T-helper 1 cell treated with Interleukin-12 subunit alpha and Interleukin-12 subunit beta and Interleukin-4 antibody, amounts not matched to agents 30 μg/mL and 1 μg/mL, for 36 hours (primary cell): ENCODE measurements at regions not wholly inside any gene's neighbourhood (a gene's known extent, or its start where the extent isn't known, plus 50 kb on each side); places are given as distances from the start of the nearest gene placed in this dataset.
"Not testable (repeated sequence)": the region's sequence is repeated elsewhere in the genome, so short reads cannot be mapped to it uniquely, and the experiment has no call there.

Experiments
- H3K27ac Mint-ChIP-seq: one replicate; pipeline ENCODE4 v1.8.0; 2021; ENCODE audit warnings: mild to moderate bottlenecking, mixed read lengths
- H3K27me3 Mint-ChIP-seq: one replicate; pipeline ENCODE4 v1.8.0; 2021; ENCODE audit warnings: low read depth, mixed read lengths
- H3K36me3 Mint-ChIP-seq: one replicate; pipeline ENCODE4 v1.8.0; 2021; ENCODE audit warnings: low read depth, mixed read lengths
- H3K4me1 Mint-ChIP-seq: one replicate; pipeline ENCODE4 v1.8.0; 2021; ENCODE audit warnings: low read depth, mixed read lengths
- H3K4me3 Mint-ChIP-seq: one replicate; pipeline ENCODE4 v1.8.0; 2021; ENCODE audit warnings: mild to moderate bottlenecking, moderate library complexity, mixed read lengths
- H3K9me3 Mint-ChIP-seq: one replicate; pipeline ENCODE4 v1.8.0; 2021; ENCODE audit warnings: mixed read lengths

GRCh38 chr4:177771645-177772044, 329.4 kb upstream of the AGA start:
- H3K9me3 Mint-ChIP-seq, result no peaks in the 10 kb centered on the region
- no peak overlapping the region for H3K4me3 Mint-ChIP-seq
- H3K27ac Mint-ChIP-seq, result no peak overlapping the region
- no peaks in the 10 kb centered on the region for H3K36me3 Mint-ChIP-seq
- no peaks in the 10 kb centered on the region for H3K4me1 Mint-ChIP-seq
- no peaks in the 10 kb centered on the region for H3K27me3 Mint-ChIP-seq

DNA sequence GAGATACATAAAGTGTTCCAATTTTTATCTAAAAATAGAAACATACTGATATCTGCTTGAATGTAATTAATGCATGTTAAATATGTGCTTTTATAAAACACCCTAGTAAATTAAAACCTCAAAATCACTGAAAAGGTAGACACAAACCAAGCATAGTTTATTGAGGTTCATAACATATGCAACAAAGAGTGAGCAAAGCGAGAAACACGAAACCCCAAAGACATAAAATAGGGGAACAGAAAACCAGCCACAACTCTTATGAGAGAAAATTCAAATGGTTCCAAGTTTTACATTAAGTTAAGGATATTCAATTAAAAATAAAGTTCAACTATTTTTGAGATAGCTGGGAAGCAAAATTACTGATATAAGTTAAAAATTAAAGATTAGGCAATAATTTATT, 336.4 kb upstream of the AGA start:
- Mint-ChIP-seq H3K36me3 (no peaks in the 10 kb centered on the region), H3K4me3 (no peak overlapping the region), H3K27me3 (no peaks in the 10 kb centered on the region), H3K4me1 (no peaks in the 10 kb centered on the region), H3K9me3 (no peaks in the 10 kb centered on the region), H3K27ac (no peak overlapping the region)

DNA sequence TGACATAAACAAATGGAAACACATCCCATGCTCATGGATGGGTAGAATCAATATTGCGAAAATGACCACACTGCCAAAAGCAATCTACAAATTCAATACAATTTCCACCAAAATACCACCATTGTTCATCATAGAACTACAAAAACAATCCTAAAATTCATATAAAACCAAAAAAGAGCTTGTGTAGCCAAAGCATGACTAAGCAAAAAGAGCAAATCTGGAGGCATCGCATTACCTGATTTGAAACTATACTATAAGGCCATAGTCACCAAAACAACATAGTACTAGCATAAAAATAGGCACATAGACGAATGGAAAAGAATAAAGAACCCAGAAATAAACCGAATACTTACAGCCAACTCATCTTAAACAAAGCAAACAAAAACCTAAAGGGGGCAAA, 342.8 kb upstream of the AGA start:
- Mint-ChIP-seq H3K4me1 (no peaks in the 10 kb centered on the region), H3K36me3 (no peaks in the 10 kb centered on the region), H3K4me3 (no peak overlapping the region), H3K27me3 (no peaks in the 10 kb centered on the region), H3K27ac (no peak overlapping the region), H3K9me3 (no peaks in the 10 kb centered on the region)

- Mint-ChIP-seq H3K36me3 (no peaks in the 10 kb centered on the region), H3K27ac (no peak overlapping the region), H3K4me1 (no peaks in the 10 kb centered on the region), H3K4me3 (no peak overlapping the region), H3K27me3 (no peaks in the 10 kb centered on the region), H3K9me3 (no peaks in the 10 kb centered on the region)
These were observed 347.4 kb upstream of the AGA start for GRCh38 chr4:177789610-177790009.

- Mint-ChIP-seq H3K27ac (no peak overlapping the region), H3K36me3 (no peaks in the 10 kb centered on the region), H3K4me1 (no peaks in the 10 kb centered on the region), H3K27me3 (no peaks in the 10 kb centered on the region), H3K9me3 (no peaks in the 10 kb centered on the region), H3K4me3 (no peak overlapping the region)
These were observed 349.0 kb upstream of the AGA start for GRCh38 chr4:177791188-177791587.

- Mint-ChIP-seq H3K4me3 (no peak overlapping the region), H3K27ac (no peak overlapping the region), H3K9me3 (no peaks in the 10 kb centered on the region), H3K4me1 (no peaks in the 10 kb centered on the region), H3K36me3 (no peaks in the 10 kb centered on the region), H3K27me3 (no peaks in the 10 kb centered on the region)
These were observed 354.6 kb upstream of the AGA start for GRCh38 chr4:177796841-177797240.

DNA sequence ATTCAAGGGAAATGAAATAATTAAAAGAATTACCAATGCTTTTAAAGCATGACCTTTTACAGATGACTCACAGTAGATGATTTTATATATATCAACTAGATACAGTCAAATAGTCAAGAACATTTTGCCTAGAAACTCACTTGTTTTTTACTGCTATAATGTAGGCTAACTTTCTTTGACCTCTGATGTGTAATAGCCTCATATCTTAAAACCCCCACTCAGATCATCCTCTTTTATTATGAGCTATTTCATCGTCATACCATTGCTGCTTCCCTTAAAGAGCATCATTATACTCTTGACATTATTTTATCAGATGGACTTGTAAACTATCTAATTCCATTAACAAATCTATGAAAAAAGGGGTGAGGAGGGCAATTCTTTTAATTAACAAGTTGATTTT, 355.9 kb upstream of the AGA start:
- Mint-ChIP-seq H3K4me3 (no peak overlapping the region), H3K4me1 (no peaks in the 10 kb centered on the region), H3K36me3 (no peaks in the 10 kb centered on the region), H3K27ac (no peak overlapping the region), H3K27me3 (no peaks in the 10 kb centered on the region), H3K9me3 (no peaks in the 10 kb centered on the region)

GRCh38 chr4:177802162-177802561, 359.9 kb upstream of the AGA start:
- Mint-ChIP-seq H3K27ac (no peak overlapping the region), H3K4me1 (no peaks in the 10 kb centered on the region), H3K36me3 (no peaks in the 10 kb centered on the region), H3K9me3 (no peaks in the 10 kb centered on the region), H3K27me3 (no peaks in the 10 kb centered on the region), H3K4me3 (no peak overlapping the region)

GRCh38 chr4:177802661-177803060, 360.4 kb upstream of the AGA start:
- H3K4me3 Mint-ChIP-seq, result no peak overlapping the region
- H3K9me3 Mint-ChIP-seq, result no peaks in the 10 kb centered on the region
- H3K36me3 Mint-ChIP-seq, result no peaks in the 10 kb centered on the region
- no peaks in the 10 kb centered on the region for H3K27me3 Mint-ChIP-seq
- no peaks in the 10 kb centered on the region for H3K4me1 Mint-ChIP-seq
- H3K27ac Mint-ChIP-seq, result no peak overlapping the region

DNA sequence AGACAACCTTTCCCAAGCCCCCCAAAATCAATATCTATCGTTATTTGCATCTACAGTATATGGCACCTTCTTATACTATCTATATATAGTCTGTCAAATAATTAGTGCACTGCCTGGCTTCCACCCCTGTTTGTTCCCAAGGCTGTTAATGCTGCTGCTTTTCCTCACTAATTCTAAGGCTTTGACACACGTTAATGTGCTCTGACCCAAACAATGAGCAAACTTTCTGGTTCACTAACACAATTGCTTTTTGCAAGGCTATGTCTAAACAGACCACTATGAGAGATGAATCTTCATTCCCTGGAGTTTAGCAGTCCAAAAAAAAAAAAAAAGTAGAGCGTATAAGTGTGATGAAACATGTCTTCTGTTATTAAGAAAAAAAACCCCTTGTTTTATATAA, 360.9 kb upstream of the AGA start:
- H3K4me1 Mint-ChIP-seq, result no peaks in the 10 kb centered on the region

GRCh38 chr4:177809791-177810190, 367.6 kb upstream of the AGA start:
- H3K36me3 Mint-ChIP-seq, result no peaks in the 10 kb centered on the region
- H3K27me3 Mint-ChIP-seq, result no peaks in the 10 kb centered on the region
- H3K4me1 Mint-ChIP-seq, result no peaks in the 10 kb centered on the region
- no peak overlapping the region for H3K4me3 Mint-ChIP-seq
- H3K27ac Mint-ChIP-seq, result no peak overlapping the region
- H3K9me3 Mint-ChIP-seq, result no peaks in the 10 kb centered on the region

More for the DNA sequence above, 360.9 kb upstream of the AGA start:
- H3K27me3 Mint-ChIP-seq, result no peaks in the 10 kb centered on the region
- H3K4me3 Mint-ChIP-seq, result no peak overlapping the region
- H3K27ac Mint-ChIP-seq, result no peak overlapping the region
- no peaks in the 10 kb centered on the region for H3K9me3 Mint-ChIP-seq
- H3K36me3 Mint-ChIP-seq, result no peaks in the 10 kb centered on the region

DNA sequence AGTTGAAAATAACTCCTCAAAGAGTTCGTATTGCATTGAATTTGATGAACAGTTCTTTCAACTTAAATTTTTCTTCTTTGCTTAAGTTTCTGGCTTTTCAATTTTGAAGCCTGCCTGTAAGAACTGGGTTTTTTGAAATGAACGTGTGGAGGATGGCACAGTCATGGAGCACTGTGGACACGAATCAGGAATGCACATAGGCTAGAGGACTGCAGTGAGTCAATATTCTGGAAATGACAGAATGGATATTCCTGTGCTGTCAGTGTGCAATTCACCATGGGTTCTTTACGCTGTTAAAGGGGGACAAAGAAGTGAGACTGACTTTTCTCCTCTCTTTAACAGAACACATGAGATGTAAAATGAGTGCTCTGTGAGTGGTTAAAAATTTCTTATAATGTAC, 368.0 kb upstream of the AGA start:
- Mint-ChIP-seq H3K4me3 (no peak overlapping the region), H3K36me3 (no peaks in the 10 kb centered on the region), H3K27ac (no peak overlapping the region), H3K4me1 (no peaks in the 10 kb centered on the region), H3K27me3 (no peaks in the 10 kb centered on the region), H3K9me3 (no peaks in the 10 kb centered on the region)

GRCh38 chr4:177818392-177818791, 376.2 kb upstream of the AGA start:
- not testable (repeated sequence) for H3K4me1 Mint-ChIP-seq, H3K9me3 Mint-ChIP-seq, H3K36me3 Mint-ChIP-seq, H3K27me3 Mint-ChIP-seq, H3K27ac Mint-ChIP-seq, H3K4me3 Mint-ChIP-seq

GRCh38 chr4:177826973-177827372, 384.7 kb upstream of the AGA start:
- Mint-ChIP-seq H3K27me3 (no peaks in the 10 kb centered on the region), H3K9me3 (peaks cover 13% of the 10 kb centered on the region), H3K4me3 (no peak overlapping the region), H3K4me1 (no peaks in the 10 kb centered on the region), H3K27ac (no peak overlapping the region), H3K36me3 (no peaks in the 10 kb centered on the region)

GRCh38 chr4:177841258-177841657, 399.0 kb upstream of the AGA start:
- Mint-ChIP-seq H3K9me3 (no peaks in the 10 kb centered on the region), H3K27me3 (no peaks in the 10 kb centered on the region), H3K27ac (no peak overlapping the region), H3K4me1 (no peaks in the 10 kb centered on the region), H3K4me3 (no peak overlapping the region), H3K36me3 (no peaks in the 10 kb centered on the region)

DNA sequence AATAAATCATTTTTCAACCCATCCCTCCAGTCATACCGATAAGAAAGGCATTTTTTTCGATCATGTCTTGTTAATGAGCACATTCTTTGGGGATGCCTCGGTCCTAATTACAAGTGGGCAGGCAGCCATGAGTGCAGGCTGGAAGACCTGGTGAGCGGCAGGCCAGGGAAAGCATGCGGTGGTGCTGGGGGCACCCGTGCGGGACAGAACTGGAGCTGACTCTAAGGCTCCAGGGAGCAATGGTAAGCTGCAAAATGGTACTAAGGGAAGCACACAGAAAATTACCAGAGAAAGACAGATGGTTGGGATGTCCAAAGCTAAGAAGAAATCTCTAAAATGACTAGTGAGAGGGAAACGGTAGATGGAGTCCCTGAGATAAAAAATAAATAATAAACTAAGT, 411.0 kb upstream of the AGA start:
- Mint-ChIP-seq H3K4me3 (no peak overlapping the region), H3K9me3 (no peaks in the 10 kb centered on the region), H3K27ac (no peak overlapping the region), H3K27me3 (no peaks in the 10 kb centered on the region), H3K36me3 (no peaks in the 10 kb centered on the region), H3K4me1 (no peaks in the 10 kb centered on the region)
